Right atrium auricular region (tissue), 2 donors: ENCODE measurements at regions not wholly inside any gene's neighbourhood (a gene's known extent, or its start where the extent isn't known, plus 50 kb on each side); places are given as distances from the start of the nearest gene placed in this dataset.

Experiments
- DNase-seq: peaks from one replicate; pipeline ENCODE4 v3.0.0-alpha.2; 2019; ENCODE audit warnings: low spot score
- H3K27ac ChIP-seq, 2 donors: fragments of 200-600 bp; sonication (generic); 1 replicate in 1 of 2; 2 replicates in 1 of 2; pipeline ENCODE4 v1.5.1; 2016 to 2019
- H3K27me3 ChIP-seq, 2 donors: fragments of 200-600 bp; sonication (generic); one replicate each; pipeline versions ENCODE4 v1.5.1 to v1.6.0; 2017 to 2019
- H3K36me3 ChIP-seq: fragments of 200-600 bp; sonication (generic); one replicate; pipeline ENCODE4 v1.5.1; 2016
- H3K4me1 ChIP-seq, 2 donors: fragments of 200-600 bp; sonication (generic); one replicate each; pipeline versions ENCODE4 v1.5.1 to v1.6.0; 2017 to 2019
- H3K4me3 ChIP-seq, 2 donors: fragments of 200-600 bp; sonication (generic); 1 replicate in 1 of 2; 2 replicates in 1 of 2; pipeline ENCODE4 v1.5.1; 2017 to 2019; ENCODE audit warnings: mild to moderate bottlenecking in 1 of 2, moderate library complexity in 1 of 2
- H3K9me3 ChIP-seq, 2 donors: fragments of 200-600 bp; sonication (generic); one replicate each; pipeline ENCODE4 v1.5.1; 2019
- TF ChIP-seq, protein P1 (sequence below), 2 donors: fragments of 200-600 bp; sonication (generic); IDR thresholded peaks; one replicate each; pipeline ENCODE4 v1.5.1; 2019; ENCODE audit warnings: antibody characterized with exemption in 2 of 2

DNA sequence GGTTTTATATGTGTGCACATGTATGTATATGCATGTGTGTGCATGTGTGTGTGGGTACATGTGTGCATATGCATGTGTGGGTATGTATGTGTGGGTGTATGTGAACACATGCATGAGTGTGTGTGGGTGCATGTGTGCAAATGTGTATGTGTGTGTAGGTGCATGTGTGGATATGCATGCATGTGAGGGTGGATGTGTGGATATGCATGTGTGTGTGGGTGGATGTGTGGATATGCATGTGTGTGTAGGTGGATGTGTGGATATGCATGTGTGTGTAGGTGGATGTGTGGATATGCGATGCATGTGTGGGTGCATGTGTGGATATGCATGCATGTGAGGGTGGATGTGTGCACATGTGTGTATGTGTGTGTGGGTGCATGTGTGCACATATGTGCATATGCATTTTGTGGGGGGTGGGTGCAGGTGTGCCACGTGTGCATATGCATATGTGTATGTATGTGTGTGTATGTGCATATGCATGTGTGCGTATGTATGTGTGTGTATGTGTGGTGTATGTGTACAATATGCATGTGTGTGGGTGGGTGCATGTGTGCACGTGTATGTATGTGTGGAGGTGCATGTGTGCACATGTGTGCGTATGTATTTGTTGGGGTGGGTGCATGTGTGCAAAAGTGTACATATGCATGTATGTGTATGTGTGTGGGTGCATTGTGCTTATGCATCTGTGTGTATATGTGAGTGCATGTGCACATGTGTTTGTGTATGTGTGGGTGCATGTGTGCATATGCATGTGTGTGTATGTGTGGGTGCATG lies 144.2 kb downstream of the GAS1 start:
- TF ChIP-seq, protein P1, sequence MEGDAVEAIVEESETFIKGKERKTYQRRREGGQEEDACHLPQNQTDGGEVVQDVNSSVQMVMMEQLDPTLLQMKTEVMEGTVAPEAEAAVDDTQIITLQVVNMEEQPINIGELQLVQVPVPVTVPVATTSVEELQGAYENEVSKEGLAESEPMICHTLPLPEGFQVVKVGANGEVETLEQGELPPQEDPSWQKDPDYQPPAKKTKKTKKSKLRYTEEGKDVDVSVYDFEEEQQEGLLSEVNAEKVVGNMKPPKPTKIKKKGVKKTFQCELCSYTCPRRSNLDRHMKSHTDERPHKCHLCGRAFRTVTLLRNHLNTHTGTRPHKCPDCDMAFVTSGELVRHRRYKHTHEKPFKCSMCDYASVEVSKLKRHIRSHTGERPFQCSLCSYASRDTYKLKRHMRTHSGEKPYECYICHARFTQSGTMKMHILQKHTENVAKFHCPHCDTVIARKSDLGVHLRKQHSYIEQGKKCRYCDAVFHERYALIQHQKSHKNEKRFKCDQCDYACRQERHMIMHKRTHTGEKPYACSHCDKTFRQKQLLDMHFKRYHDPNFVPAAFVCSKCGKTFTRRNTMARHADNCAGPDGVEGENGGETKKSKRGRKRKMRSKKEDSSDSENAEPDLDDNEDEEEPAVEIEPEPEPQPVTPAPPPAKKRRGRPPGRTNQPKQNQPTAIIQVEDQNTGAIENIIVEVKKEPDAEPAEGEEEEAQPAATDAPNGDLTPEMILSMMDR (IDR thresholded peaks at IDR 0.05) = no peak
- no peaks in the 10 kb centered on the region for H3K4me1 ChIP-seq
- no peaks in the 10 kb centered on the region for H3K9me3 ChIP-seq
- no peaks in the 10 kb centered on the region for H3K36me3 ChIP-seq
- H3K4me3 ChIP-seq = no peak overlapping the region
- no peak overlapping the region for H3K27ac ChIP-seq
- DNase-seq = no peak
- no peaks in the 10 kb centered on the region for H3K27me3 ChIP-seq

DNA sequence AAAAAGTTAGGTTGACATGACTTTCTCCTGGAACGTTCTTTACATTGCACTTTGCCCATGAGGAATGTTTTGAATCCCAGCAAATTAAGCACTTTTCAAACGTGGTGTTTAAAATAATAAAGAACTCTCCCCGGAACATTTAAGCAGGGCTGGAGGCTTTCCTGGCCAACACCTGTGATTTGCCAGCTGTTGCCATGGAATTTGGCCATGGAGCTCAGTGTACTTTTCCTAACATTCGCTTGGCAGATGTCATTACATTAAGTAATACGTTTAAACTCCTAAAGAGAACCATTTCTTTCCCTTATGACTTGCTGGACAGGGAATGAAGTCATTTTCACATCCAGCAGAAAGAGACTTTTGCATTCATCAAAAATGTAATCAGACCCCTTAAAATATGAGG lies 146.1 kb downstream of the GAS1 start:
- TF ChIP-seq, protein P1 (IDR thresholded peaks at IDR 0.05) = no peak
- Histone ChIP-seq H3K4me1 (peaks cover 0 to 4% of the 10 kb centered on the region in 2 donors), H3K27me3 (no peaks in the 10 kb centered on the region), H3K36me3 (no peaks in the 10 kb centered on the region), H3K4me3 (no peak overlapping the region), H3K27ac (no peak overlapping the region), H3K9me3 (no peaks in the 10 kb centered on the region)
- DNase-seq = no peak

DNA sequence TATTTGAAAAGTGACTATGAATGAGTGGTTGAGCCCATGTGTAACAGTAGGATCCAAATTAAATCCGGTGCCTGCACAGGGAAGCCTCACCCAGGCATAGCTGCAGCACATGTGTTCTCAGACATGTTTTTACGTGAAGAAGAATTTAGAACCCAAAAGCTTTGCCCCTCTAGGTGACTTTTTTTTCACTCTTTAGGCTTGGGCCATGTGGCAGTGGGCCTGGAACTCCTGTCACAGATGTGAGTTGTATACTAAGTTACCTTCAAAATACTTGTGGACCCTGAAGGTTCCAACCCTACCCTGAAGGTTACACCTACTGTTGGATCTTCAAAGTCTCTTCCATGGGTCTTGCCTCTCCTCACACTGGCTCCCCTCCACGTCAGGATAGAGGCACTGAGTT lies 146.6 kb downstream of the GAS1 start:
- Histone ChIP-seq H3K27ac (no peak overlapping the region), H3K4me3 (no peak overlapping the region), H3K9me3 (no peaks in the 10 kb centered on the region), H3K4me1 (peaks cover 0 to 4% of the 10 kb centered on the region in 2 donors), H3K27me3 (no peaks in the 10 kb centered on the region), H3K36me3 (no peaks in the 10 kb centered on the region)
- TF ChIP-seq, protein P1 (IDR thresholded peaks at IDR 0.05) = no peak
- DNase-seq = no peak

DNA sequence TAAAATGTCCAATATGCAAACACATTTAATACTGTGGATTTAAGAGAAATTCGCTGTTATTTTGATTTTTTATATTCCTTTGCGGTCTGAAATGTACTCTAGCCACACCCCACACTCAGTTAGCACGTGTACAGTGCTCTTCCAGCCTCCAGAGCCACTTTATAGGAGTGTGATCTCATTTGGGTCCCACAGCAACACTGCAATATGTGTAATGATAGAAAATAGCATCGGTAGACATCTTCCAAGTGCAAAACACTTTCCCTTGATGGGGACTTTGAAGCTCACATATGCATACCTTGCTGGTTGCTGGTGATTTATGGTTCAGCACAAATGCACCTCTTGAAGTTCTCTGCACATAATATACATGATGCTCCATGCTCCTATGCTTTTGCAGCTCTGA lies 148.3 kb downstream of the GAS1 start:
- H3K9me3 ChIP-seq = no peaks in the 10 kb centered on the region
- H3K27ac ChIP-seq = no peak overlapping the region
- TF ChIP-seq, protein P1 (IDR thresholded peaks at IDR 0.05) = no peak
- no peak for DNase-seq
- no peaks in the 10 kb centered on the region for H3K27me3 ChIP-seq
- peaks cover 0 to 4% of the 10 kb centered on the region in 2 donors for H3K4me1 ChIP-seq
- H3K4me3 ChIP-seq = no peak overlapping the region
- H3K36me3 ChIP-seq = no peaks in the 10 kb centered on the region

DNA sequence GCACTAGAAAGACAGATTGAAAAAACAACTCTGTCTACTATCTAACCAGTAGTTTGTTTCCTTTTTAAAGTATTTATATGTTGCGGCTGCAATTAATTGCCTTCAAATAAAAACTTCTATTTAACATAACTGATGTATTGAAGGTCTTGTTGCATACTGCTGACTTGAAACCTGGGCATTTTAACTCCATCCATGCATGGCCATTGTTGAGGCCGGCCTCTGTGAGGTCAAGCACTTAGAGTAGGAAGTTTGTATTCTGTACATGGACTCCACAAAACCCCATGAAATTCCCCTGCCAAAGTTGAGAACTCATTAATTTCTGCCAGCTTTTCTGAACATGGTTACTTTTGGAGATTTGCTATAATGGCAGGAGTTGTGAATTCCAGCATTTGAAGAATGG lies 150.6 kb downstream of the GAS1 start:
- Histone ChIP-seq H3K27me3 (no peaks in the 10 kb centered on the region), H3K4me3 (no peak overlapping the region), H3K36me3 (no peaks in the 10 kb centered on the region), H3K4me1 (peaks cover 0 to 4% of the 10 kb centered on the region in 2 donors), H3K9me3 (no peaks in the 10 kb centered on the region), H3K27ac (peak overlapping the region in 1 of 2 donors; percentile 52)
- TF ChIP-seq, protein P1 (IDR thresholded peaks at IDR 0.05) = no peak
- no peak for DNase-seq
